SK-N-MC (cell line): ENCODE measurements at regions not wholly inside any gene's neighbourhood (a gene's known extent, or its start where the extent isn't known, plus 50 kb on each side); places are given as distances from the start of the nearest gene placed in this dataset.
"Not testable (repeated sequence)": the region's sequence is repeated elsewhere in the genome, so short reads cannot be mapped to it uniquely, and the experiment has no call there.

Source experiments
- EZH2 ChIP-seq: fragments of 200-600 bp; sonication (generic); IDR thresholded peaks from one replicate; pipeline ENCODE4 v1.6.1; 2017; ENCODE audit warnings: antibody characterized with exemption
- FOXP2 ChIP-seq: optimal IDR thresholded peaks from 2 replicates; pipeline ENCODE3; 2011; ENCODE audit warnings: mild to moderate bottlenecking, moderate library complexity; ENCODE audit not compliant: insufficient read depth; ENCODE audit errors: extremely low read length, control extremely low read depth

DNA sequence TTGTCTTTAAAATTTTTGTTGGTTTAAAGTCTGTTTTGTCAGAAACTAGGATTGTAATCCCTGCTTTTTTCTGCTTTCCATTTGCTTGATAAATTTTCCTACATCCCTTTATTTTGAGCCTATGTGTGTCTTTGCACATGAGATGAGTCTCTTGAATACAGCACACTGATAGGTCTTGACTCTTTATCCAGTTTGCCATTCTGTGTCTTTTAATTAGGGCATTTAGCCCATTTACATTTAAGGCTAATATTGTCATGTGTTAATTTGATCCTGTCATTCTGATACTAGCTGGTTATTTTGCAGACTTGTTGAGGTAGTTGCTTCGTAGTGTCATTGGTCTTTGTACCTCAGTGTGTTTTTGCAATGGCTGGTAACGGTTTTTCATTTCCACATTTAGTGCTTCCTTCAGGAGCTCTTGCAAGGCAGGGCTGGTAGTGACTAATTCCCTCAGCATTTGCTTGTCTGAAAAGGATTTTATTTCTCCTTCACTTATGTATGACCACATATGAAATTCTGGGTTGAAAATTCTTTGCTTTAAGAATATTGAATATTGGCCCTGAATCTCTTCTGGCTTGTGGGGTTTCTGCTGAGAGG, 294.7 kb downstream of the WDR11 start:
- TF ChIP-seq FOXP2, EZH2: not testable (repeated sequence)
